ENCODE measurements at regions not wholly inside any gene's neighbourhood (a gene's known extent, or its start where the extent isn't known, plus 50 kb on each side); places are given as distances from the start of the nearest gene placed in this dataset.

DNA sequence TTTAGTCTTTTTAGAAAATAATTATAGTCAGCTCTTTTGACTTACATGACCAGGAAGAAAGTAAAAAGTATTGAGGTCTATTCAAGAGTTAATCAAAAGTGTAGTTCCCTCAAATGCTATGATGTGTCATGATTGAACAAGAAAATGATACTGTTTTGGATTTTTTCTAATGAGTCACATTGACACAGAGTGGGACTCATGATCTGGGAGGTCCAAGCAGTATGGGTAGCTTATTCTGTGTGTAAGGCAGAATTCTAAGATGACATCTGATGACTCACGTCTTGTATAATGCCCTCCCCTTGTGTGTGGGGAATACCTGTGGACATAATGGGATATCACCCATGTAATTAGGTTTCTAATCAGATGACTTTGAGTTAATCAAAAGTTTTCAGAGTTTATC lies 178.1 kb upstream of the DDHD1 start:
- DNase-seq, result no peak

DNA sequence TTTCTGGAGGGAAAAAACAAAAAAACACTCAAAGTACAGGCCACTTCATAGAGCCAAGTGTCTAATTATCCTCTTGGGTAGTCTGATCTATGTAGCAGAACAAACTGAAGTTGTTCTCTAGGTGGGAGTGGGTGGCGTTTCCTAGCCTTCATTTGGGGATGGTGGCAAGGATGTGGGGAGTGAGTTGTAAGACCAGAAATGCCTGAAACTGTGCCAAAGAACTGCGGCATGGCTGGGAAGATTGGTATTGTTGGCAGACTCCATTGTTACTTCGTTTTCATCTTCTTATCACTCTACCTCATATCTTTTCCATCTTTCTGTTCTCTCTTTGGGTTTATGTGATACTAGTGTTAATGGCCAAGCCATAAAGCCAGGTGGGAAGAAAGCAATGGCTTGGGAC lies 177.3 kb upstream of the DDHD1 start:
- no peak for DNase-seq

DNA sequence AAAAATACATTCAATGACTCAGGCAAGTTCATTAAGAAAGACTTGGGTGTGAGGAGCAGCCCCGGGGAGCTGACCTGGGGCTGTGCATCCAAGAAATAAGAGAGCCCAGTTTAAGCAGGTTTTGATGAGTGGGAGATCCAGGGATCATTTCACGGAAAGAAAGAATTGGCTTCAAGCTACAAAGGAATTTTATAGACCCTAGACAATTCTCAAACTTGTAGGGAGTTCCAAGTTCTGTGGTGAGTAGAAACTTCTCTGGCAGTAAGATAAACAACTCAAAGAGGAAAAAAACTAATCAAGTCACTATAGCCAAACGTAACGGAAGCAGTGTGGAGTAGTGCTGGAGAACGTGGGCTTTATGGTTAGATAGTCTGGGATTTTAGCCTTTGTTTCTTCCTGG lies 175.7 kb upstream of the DDHD1 start:
- DNase-seq, result no peak

DNA sequence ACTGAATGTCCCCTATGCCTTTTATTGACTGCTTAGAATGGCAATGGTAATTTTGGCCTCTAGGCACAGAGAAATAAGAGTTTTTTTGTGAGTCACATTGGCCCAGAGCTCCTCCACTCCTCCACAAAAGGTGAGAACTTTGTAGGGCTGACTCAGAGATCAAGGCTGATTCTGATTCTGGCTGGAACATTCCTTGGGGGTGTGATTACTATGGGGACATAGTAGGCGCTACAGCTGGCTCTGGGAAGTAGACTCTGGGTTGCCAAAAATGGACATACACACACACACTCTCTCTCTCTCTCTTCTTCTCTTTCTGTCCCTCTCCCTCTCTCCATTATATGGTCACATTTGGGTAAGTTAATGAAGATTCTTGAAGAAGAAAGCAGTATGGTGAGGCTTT lies 174.6 kb upstream of the DDHD1 start:
- no peak for DNase-seq

DNA sequence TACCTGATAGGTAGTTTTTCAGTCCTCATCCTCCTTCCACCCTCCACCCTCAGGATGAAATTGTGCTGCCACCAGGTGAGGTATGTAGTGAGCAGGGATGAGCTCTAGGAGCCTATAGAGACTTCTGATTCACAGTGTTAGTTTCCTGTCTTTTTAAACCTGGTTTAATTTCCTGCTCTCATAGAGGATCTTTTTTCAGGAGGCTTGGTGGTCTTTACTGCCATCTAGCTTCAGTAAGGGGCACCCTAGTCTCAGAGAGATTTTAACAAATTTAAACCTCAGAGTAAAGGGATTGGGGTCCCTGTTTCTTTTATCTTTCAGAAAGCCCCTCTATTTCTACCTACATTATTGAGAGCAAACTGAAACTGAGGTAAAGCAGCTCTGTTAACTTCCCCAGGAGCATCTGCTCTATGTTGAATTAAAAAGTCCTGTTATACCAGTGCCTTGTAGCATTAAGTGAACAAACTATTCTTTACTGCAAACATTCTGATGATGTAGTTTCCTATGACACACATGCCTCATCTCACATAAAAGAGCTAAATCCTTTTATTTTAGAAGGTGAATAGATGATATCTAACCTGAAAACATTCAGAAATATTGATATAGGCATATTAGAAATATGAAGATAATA lies 172.2 kb upstream of the DDHD1 start:
- no peak for DNase-seq

DNA sequence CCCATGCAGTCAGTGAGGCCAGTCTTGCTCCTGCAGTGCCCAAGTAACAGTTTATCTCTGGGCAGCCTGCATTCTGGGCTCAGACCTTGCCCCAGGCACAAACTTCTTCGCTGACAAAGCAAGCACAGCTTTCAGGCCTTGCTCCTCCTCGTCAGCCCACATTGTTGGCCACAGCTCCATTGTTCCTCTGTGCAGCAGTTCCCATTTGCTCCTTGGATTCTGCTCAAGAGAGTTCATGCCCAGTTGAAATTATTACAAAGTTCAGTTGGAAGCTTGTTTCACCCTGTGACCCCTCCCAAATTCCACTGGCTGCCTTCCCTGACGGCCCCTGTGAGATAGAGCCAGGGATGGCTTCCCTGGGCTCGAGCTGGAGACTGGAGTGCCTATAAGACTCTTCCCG lies 163.4 kb upstream of the DDHD1 start:
- DNase-seq, result no peak

DNA sequence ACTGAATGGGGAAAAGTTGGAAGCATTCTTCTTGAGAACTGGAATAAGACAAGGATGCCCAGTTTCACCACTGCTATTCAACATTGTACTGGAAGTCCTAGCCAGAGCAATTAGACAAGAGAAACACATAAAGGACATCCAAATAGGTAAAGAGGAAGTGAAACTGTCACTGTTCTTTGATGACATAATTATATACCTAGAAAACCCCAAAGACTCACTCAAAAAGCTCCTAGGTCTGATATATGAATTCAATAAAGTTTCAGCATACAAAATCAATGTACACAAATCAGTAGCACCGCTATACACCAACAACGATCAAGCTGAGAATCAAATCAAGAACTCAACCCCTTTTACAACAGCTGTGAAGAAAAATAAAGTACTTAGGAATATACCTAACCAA lies 157.3 kb upstream of the DDHD1 start:
- no peak for DNase-seq

DNA sequence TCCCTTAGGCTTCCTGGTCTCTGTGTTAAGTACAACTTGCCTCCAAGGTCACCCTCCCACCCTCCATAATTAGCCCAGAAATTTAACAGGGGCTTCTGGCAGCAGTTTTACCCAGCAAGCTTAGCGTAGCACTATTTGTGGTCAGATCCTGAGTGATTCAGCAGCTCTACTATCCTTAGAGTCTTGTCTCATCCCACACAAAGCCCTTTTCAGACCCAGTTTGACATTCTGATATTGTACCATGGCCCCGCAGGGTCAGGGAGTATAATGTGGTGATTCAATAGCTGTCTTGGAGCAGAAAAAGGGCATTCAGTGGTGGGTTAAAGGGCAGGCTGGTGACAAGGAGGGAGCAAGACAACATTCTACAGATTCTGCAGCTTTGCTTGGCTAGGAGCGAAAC lies 153.8 kb upstream of the DDHD1 start:
- DNase-seq, result no peak

DNA sequence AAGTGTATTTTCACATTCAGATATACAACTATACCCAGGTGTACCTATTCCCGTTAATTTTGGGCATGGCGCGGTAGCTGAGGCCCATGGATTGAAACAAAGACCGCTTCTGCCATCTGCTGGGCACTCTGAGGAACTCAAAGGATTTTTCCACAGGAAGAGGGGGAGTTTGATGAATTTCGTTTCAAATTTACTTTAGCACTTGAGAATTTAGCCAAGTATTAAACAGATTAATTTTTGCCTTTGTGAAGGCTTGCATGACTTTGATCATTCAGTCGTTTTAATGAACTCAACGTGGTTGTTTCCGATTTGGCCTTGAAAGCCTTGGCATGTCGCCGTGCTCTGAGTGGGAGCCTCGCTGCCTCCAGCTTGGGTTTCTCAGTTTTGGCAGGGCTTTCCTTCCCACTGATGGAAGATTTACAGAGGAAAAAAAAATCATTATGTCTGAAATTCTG lies 153.2 kb upstream of the DDHD1 start:
- DNase-seq, result peak; percentile 29

DNA sequence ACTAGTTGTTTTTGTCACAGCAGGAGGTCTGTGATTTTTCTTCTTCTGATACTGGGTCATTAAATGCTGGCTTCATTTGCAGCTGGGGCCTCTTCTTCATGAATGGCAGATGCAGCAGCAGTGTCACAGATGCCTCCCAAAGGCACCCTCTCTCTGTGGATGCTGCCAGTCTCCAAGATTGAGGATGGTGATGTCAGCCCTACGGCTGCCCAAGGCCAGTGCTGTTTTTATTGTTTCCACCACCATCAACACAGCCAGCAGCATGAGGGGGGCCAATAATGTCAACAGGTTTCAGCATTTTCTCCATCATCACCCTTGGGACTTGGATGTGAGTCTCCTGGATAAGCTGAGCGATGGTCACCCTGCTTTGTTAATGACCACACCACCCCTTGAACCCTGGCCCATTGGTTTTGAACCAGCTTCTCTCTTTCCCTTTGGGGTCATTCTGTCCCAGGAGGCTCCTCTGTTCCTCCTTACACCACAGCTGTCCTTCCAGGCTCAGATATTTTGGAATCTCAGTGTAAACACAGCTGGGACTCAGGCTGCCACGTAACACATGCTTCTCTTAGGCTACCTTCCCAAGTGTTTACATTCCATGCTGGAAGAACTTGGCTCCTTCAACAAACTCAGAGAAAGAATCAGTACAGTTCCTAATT lies 151.7 kb upstream of the DDHD1 start:
- DNase-seq, result no peak

DNA sequence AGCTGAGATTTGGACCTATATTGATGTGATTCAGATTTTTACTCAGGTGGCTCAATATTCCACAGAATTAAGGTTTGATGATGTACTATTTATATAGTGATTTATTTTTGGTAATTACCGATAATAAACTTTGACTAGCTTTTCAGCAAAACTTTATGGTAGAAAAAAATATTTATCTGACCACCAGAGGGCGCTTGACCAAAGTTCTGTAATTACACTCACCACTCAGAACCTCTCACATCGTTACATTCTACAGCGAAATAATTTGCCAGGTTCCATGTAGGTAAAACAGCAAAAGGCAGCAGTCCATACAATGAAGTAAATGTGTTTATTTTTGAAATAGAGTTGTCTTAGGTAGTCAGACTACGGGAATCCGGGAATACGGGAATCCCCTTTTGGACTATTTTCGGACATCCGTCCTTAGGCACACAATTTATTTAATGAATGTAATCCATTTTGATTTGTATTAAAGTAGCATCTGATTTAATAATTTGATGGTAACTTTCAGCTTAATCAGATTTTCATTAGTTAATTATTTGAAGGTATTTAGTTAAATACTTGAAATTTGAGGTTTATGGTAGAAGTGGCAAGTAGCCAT lies 143.0 kb upstream of the DDHD1 start:
- no peak for DNase-seq

DNA sequence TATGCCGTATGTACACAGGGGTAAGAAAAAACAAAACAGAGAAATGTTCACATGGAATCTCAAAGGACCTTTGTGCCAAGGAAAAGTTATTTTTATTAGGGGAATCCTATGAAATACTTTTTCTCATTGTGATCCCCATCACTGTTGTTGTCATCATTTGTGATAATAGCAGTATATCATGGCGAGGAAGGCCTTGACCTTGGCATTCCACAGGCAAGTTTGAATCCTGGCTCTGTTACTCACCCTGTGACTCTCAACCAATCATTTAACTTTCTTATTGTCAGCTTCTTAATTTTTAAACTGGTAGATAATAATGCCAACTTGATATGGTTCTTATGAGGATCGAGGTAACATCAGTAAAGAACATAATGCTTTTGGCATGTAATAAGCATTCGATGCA lies 142.2 kb upstream of the DDHD1 start:
- no peak for DNase-seq

DNA sequence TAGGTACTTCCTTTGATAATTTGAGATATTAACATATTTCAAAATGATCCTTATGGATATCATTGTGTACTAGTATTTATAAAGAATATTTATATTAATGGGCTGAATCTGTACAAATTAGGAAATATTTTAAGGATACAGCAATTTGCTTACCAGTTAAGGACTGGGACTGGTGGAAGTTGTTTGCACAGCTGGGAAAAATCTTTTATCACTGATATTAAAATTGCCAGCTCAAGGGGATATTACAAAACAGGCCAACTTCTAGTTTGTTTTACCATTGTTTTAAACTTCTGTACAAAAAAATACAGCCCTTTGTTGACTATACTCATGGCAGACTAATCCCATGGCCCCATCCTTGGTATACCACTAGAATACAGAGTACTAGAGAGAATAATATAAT lies 133.2 kb upstream of the DDHD1 start:
- no peak for DNase-seq

DNA sequence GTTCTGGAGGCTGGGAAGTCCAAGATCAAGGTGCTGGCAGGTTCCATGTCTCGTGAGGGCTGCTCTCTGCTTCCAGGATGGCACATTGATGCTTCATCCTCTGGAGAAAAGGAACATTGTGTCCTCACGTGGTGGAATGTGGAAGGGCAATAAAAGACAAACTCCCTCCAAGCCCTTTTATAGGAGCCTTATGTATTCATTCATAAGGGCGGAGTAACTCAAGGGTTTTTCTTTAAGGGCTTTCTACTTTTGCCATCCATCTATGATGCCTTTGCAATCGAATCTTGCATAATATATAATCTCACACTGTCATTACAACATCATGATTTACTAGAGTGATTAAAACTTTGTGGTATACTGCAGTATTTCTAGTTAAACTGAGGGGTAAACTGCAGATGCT lies 132.7 kb upstream of the DDHD1 start:
- no peak for DNase-seq

DNA sequence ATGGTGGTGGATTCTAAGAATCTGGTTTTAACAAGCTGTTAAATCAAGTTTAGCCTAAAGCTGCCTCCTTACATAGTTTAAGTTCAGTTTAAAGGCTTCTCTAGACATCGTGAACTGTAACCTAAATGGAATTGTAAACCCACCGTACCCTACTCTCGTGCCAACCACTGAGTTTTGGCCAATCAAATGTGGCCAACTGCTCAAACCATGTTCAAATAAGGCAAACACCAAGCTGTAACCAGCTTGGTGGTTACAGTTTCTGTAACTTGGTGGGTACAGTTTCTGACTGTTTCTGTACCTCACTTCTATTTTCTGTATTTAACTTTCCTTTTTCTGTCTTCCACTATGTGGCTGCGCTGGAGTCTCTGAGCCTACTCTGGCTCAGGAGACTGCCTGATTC lies 131.9 kb upstream of the DDHD1 start:
- DNase-seq, result no peak

DNA sequence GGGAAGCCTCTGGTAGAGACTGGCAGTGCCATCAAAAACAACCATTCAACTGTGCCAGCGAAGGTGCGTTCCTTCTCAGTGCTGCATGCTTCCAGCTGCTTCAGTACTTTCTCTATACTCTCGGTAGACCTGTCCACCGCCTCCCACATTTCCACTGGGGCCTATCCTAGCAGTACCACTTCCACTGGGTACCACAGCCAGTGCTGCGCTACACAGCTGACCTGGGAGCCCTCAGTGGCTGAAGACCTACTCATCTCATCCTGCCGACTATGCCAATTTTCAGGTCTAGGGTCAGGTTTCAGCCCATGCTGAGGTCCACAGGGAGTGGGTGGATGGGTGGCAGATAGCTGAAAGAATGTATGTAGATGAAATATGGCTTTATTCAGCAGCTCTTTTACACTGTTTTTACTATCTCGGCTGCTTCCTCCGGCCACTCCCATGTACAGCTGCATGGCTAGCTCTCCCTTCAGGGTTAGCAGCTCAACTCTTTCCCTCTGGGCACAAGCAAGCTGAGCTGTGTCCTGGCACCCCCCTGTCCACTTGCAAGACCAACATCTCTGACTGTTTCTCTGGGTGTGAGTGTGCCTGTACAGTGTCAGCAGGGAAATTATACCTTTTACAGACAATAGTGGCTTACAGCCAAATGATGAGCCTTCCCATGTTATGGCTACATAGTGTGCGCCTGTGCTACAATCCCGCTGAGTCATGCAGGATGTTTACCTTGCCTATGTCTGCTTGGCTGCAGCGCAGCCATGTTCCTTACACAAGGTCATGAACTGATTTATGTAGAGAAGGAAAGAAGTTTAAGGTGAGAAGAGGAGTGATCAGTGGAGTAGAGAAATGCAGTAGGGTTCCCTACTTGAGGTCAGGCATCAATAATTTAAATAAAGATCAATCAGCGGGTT lies 125.7 kb upstream of the DDHD1 start:
- DNase-seq, result no peak

DNA sequence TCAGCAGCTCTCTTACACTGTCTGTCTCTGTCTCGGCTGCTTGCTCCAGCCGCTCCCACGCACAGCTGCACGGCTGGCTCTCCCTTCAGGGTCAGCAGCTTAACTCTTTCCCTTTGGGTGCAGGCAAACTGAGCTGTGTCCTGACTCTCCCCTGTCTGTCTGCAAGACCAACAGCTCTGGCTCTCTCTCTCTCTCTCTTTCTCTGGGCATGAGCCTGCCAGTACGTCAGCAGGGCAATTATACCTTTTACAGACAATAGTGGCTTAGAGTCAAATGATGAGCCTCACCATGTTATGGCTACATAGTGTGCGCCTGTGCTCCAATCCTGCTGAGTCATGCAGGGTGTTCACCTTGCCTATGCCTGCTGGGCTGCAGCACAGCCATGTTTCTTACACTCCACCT lies 120.5 kb upstream of the DDHD1 start:
- DNase-seq, result no peak

DNA sequence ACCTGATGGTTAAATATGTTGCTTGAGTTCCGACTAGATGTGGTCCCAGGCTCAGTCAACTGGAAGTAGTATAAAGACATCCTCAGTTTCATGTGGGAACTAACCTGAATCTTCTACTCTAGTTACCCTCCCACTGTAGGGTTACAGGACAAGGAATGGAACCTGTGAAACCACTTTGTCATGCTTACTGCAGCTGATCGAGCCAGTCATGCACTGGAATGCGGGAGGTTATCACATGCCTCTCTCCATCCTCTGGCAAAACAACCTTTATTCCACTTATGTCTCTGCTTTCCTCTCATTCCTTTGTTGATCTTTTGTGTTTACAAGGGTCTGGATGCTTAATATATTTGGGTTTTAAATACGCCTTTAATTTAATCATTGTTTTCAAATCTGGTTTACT lies 111.9 kb upstream of the DDHD1 start:
- DNase-seq, result no peak

DNA sequence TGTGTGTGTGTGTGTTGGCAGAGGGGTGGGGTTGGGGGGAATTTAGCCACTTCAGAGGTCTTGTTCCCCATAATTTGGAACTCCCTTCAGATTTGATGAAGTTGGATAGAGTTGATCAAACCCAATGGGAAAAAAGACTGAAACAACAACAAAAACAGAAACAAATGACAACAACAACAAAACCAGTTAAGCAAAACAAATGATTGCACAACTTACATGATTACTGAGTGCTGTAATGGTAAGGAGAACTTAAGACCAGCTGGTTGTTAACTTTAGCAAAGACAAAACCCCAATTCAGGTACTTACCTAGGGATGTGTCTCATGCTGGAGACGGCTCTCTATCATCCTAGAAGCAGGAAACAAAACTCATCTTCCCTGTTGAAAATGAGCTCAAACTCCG lies 107.8 kb upstream of the DDHD1 start:
- DNase-seq, result no peak

DNA sequence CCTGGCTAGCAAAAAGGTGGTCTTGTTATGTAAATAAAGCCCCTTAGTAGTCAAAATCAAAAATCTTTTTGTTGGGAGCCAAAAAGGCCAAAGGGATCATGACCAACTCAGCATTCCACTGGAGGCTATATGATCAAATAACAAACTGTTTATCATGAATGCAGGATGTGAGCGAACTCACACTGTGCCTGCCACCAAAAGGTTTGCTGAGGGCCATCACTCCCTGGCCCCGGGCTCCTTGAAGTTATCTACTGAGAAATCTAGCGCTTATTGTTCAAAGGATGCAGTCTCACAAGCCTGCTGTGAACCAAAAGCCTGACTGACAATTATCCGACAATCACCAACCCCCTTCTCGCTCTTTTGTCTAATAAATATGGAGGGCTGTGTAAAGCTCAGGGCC lies 107.2 kb upstream of the DDHD1 start:
- DNase-seq, result no peak

DNA sequence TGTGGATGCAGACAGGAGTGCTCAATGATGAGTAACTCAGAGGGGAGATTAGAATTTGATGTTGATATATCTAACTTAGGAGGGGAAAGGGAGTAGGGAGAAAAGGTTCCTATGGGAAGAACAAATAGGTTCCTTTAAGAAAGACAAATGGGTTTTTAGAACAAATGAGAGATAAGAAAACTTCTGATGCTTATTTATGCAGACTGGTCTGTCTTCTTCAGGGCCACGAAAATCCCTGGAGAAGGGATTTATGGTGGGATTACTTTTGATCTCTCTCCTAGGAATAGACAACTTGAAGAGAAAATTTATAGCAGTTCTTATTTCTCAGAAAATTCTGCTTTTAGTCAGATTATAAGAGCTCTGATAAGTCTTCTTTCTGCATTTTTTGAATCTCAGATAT lies 99.0 kb upstream of the DDHD1 start:
- DNase-seq, result no peak

DNA sequence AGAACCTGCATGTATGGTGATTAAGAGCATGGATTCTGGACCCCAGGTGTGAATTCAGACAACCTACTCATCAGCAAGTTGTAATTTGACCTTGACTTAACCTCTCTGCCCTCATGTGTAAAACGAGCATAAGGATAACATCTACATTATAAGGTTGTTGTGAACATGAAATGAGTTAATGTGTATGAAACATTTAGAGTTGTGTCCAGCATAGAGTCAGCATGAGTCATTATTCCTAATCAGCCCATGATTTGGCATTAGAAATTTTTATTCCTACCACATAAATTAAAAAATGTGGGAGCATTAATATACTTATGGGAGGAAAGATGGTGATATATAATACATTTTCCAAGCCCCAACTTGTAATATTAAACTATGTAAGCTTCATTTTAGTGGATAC lies 95.9 kb upstream of the DDHD1 start:
- DNase-seq, result no peak

DNA sequence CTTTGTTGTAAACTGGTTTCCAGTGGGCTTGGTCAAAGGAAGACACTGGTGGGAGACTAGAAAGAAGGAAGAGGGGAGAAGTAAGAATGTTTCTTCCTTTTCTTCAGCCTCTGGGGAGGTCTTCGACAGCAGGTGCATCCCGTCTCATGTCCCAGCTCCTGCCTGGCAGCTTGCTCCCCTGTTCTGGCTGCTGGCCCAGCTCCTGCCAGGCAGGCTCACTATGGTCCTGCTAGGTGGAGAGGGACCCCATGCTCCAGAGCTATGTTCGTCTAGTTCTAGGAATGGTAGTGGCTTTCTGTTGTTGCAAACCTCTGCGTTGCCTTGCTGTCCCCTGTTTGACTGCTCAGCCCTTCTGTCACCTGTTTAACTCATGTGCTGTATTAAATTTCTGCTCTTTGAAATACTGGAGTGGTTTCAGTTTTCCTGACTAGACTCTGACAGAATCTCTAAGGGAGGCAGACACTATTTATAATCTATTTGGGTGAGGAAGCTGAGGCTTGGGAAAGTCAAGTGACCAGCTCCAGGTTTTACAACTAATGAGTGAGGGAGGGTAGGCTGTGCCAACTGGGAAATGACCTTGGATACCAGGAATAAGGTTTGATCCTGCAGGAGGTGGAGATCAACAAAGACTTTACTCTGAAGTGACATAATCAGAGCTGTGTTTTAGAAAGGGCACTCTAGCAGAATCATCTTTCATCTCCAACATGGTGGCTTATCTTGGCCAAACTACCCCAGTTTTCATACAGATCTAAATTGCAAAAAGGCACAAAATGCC lies 94.7 kb upstream of the DDHD1 start:
- no peak for DNase-seq

All from activated CD8-positive, alpha-beta memory T cell treated with anti-CD3 and anti-CD28 coated beads, Interleukin-2, amount 50 U/mL, for 4 hours (primary cell).